GM12875 (cell line): ENCODE measurements at regions not wholly inside any gene's neighbourhood (a gene's known extent, or its start where the extent isn't known, plus 50 kb on each side); places are given as distances from the start of the nearest gene placed in this dataset.

Experiments
- H3K4me3 ChIP-seq: one replicate; pipeline ENCODE4 v1.5.1; 2011; ENCODE audit warnings: low read depth, low read length, control low read depth
- TF ChIP-seq, protein P1 (sequence below): IDR thresholded peaks from 2 replicates; pipeline ENCODE4 v1.5.1; 2011; ENCODE audit warnings: low read depth, mild to moderate bottlenecking, control low read depth, inconsistent platforms, low read length, moderate library complexity, borderline replicate concordance; ENCODE audit not compliant: insufficient read depth

DNA sequence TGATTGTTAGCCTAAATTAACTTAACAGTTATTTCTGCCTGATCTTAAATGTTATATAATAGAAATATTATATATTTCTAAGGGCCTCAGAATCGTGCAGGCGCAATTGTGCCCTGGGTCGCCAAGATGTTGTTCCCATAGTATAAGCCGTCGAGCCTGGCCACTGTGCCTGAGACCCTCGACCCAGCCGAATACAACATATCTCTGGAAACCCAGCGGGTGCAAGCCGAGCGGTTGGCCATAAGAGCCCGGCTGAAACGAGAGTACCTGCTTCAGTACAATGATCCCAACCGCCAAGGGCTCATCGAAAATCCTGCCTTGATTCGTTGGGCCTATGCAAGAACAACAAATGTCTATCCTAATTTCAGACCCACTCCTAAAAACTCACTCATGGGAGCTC, 549.8 kb downstream of the KCTD8 start:
- no peak overlapping the region for H3K4me3 ChIP-seq
- TF ChIP-seq, protein P1, sequence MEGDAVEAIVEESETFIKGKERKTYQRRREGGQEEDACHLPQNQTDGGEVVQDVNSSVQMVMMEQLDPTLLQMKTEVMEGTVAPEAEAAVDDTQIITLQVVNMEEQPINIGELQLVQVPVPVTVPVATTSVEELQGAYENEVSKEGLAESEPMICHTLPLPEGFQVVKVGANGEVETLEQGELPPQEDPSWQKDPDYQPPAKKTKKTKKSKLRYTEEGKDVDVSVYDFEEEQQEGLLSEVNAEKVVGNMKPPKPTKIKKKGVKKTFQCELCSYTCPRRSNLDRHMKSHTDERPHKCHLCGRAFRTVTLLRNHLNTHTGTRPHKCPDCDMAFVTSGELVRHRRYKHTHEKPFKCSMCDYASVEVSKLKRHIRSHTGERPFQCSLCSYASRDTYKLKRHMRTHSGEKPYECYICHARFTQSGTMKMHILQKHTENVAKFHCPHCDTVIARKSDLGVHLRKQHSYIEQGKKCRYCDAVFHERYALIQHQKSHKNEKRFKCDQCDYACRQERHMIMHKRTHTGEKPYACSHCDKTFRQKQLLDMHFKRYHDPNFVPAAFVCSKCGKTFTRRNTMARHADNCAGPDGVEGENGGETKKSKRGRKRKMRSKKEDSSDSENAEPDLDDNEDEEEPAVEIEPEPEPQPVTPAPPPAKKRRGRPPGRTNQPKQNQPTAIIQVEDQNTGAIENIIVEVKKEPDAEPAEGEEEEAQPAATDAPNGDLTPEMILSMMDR, result no peak

DNA sequence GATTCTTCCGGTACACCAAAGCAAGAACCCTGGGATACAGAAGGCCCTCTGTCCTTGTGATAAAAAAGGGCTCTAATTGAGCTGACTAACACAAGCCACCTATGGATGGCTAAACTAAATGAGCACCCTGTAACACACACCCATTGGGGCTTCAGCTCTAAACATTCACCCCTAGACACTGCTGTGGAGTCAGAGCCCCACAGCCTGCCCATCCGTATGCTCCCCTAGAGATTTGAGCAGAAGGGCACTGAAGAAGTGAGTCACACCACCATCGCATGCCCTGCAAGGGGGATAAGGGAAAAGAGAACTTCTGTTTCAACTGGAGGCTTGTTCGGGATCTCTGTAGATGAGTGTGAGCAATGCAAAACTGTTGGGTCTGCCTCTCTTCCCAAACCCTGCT, 545.2 kb downstream of the KCTD8 start:
- TF ChIP-seq, protein P1, result no peak
- no peak overlapping the region for H3K4me3 ChIP-seq

DNA sequence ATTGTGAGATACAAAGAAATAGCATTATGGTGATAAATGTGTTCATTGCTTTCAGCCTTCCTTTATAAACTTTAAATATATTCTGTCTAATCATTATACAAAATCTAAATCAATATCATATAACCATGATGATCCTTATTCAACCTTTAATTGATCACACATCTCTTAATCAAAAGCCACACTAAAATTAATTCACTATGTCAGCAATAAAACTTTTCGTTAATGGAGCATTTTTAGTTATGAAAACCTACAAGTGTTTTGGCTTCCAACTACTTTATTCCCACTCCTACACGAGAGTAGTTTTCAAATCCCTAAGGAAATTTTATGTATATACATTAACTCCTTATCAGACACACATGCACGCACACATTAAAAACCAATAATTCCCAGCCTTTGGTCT, 530.2 kb downstream of the KCTD8 start:
- TF ChIP-seq, protein P1, result no peak
- H3K4me3 ChIP-seq, result no peak overlapping the region

DNA sequence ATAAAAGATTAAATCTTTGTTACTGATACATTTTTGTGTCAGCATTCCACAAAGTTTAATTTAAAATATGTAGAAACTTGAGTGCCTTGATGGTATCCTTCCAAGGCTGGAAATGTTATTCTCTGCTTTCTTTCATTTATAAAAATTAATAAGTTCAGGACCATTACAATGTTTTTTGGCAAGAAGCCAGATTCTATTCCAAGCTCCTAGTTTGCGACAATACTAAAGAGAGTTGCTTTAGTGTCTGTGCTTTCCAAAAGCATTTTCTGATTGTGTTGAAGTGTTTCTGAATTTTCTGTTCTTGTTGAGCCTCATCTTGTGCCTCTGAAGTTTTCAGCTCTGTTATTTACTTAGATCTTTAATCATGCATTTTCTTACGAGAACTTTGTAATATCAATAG, 516.2 kb downstream of the KCTD8 start:
- TF ChIP-seq, protein P1, result no peak
- H3K4me3 ChIP-seq, result no peak overlapping the region

DNA sequence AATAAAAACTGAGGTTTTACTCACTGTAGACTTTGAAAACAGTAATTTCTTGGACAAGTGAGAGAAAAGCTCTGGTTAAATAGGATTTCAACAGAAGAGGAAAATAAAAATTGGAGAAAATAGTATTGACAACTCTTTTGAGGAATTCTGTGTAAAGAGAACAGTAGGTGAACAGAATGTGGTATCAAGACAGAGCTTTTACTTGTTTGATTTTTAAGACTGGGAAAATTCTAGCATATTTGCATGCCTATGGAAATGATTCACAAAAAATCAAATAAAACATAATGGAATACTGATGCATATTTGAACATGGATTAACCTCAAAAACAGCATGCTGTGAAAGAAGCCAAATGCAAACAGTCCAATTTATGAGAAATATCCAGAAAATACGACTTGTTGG, 504.6 kb downstream of the KCTD8 start:
- TF ChIP-seq, protein P1, result no peak
- no peak overlapping the region for H3K4me3 ChIP-seq

DNA sequence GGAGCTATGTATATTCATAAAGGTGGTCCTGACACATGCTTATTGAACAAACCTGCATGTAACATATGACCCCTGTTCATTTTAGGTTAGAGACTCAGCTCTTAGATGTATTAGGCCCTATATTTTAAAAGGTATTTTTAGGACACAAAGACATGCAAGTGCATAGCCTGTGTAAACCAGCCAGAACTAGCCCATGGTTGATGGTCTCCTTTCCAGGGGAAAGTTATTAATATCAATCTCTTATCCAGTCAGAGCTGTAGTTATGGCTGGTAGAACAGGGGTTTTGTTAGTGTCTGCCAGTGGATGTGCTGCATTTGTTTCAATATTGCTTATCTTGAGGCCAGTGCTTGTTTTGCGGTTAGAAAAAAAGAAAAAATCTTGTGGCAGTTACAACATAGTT, 488.6 kb downstream of the KCTD8 start:
- H3K4me3 ChIP-seq, result no peak overlapping the region
- TF ChIP-seq, protein P1, result no peak

DNA sequence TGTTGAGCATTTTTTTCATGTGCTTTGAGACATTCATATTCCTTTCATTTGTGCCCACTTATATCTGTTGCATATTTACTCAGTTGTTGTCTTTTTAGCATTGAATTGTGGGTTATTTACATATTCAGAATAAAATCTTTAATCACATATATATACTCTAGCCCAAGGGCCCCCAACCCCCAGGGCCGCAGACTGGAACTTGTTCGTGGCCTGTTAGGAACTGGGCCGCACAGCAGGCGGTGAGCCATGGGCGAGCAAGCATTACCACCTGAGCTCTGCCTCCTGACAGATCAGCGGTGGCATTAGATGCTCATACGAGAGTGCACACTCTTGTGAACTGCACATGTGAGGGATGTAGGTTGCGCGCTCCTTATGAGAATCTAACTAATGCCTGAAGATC, 480.6 kb downstream of the KCTD8 start:
- H3K4me3 ChIP-seq, result no peak overlapping the region
- TF ChIP-seq, protein P1, result no peak
